ENCODE measurements at regions not wholly inside any gene's neighbourhood (a gene's known extent, or its start where the extent isn't known, plus 50 kb on each side); places are given as distances from the start of the nearest gene placed in this dataset.
"Not testable (repeated sequence)": the region's sequence is repeated elsewhere in the genome, so short reads cannot be mapped to it uniquely, and the experiment has no call there.

DNA sequence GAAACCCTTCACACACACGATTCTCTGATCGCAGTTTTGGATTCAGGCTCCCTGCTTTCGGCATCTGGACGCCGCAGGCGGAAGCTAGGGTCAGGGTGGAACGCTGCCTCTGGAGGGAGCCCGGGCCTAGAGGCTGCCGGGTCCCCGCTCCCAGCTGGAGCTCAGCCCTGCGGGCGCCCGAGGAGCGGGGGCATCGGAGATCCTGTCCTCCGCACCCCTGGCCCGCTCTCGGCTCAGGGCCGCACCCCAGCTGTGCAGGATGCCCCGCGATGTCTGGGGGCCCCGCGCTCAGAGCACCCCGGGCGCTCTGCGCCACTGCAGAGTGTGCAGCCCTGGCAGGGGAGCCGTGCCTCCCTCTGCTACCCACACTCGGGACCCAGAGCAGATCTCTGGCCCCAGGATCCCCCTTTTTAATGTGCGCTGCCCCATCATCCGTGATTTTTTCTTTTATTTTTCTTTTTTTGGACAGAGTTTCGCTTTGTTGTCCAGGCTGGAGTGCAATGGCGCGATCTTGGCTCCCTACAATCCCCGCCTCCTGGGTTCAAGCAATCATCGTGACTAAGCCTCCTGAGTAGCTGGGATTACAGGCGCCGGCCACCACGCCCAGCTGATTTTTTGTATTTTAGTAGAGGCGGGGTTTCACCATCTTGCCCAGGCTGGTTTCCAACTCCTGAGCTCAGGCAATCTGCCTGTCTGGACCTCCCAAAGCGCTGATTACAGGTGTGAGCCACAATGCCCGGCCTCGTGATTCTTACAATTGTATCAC is 54.8 kb upstream of the TUBA3E start:
- peak; percentile 77 for DNase-seq (ENCODE audit: low read depth)
- TF ChIP-seq, protein P1, sequence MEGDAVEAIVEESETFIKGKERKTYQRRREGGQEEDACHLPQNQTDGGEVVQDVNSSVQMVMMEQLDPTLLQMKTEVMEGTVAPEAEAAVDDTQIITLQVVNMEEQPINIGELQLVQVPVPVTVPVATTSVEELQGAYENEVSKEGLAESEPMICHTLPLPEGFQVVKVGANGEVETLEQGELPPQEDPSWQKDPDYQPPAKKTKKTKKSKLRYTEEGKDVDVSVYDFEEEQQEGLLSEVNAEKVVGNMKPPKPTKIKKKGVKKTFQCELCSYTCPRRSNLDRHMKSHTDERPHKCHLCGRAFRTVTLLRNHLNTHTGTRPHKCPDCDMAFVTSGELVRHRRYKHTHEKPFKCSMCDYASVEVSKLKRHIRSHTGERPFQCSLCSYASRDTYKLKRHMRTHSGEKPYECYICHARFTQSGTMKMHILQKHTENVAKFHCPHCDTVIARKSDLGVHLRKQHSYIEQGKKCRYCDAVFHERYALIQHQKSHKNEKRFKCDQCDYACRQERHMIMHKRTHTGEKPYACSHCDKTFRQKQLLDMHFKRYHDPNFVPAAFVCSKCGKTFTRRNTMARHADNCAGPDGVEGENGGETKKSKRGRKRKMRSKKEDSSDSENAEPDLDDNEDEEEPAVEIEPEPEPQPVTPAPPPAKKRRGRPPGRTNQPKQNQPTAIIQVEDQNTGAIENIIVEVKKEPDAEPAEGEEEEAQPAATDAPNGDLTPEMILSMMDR (IDR thresholded peaks at IDR 0.05; ENCODE audit: insufficient read depth, low read depth, low read length, missing control alignments): no peak
- H3K4me3 ChIP-seq (ENCODE audit: low read length): peak overlapping the region; percentile 34

GRCh38 chr2:130251873-130252620 is 53.8 kb upstream of the TUBA3E start:
- no peak overlapping the region for H3K4me3 ChIP-seq (ENCODE audit: low read length)
- TF ChIP-seq, protein P1 (IDR thresholded peaks at IDR 0.05; ENCODE audit: insufficient read depth, low read depth, low read length, missing control alignments): no peak
- no peak for DNase-seq (ENCODE audit: low read depth)

GRCh38 chr2:130251535-130251872 is 53.3 kb upstream of the TUBA3E start:
- TF ChIP-seq, protein P1 (IDR thresholded peaks at IDR 0.05; ENCODE audit: insufficient read depth, low read depth, low read length, missing control alignments): no peak
- DNase-seq (ENCODE audit: low read depth): no peak
- H3K4me3 ChIP-seq (ENCODE audit: low read length): no peak overlapping the region

- not testable (repeated sequence) for DNase-seq (ENCODE audit: low read depth); H3K4me3 ChIP-seq (ENCODE audit: low read length)
These were observed 50.1 kb upstream of the TUBA3E start for GRCh38 chr2:130248355-130248754.

Data from epithelial cell of esophagus (primary cell).